ENCODE measurements at regions not wholly inside any gene's neighbourhood (a gene's known extent, or its start where the extent isn't known, plus 50 kb on each side); places are given as distances from the start of the nearest gene placed in this dataset.

DNA sequence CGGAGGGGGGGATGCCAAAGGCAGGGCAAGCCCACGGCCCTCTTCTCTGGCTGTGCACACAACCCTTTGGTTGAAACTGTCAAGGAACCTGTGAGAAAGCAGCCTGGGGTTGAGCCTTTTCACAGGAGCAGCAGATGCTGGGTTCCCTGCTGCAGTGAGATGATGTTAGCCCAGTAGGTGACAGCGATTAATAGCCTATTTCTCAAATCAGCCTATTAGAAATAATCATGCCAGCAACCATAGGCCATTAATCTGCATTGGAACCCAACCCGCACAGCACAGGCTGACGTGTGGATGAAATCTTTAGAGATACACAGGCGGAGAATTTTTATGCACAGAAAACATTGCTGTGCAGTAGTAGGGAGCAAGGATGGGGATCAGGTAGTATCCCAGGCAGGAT is 637.5 kb downstream of the AJAP1 start:
- DNase-seq (ENCODE audit: low read depth), result no peak

DNA sequence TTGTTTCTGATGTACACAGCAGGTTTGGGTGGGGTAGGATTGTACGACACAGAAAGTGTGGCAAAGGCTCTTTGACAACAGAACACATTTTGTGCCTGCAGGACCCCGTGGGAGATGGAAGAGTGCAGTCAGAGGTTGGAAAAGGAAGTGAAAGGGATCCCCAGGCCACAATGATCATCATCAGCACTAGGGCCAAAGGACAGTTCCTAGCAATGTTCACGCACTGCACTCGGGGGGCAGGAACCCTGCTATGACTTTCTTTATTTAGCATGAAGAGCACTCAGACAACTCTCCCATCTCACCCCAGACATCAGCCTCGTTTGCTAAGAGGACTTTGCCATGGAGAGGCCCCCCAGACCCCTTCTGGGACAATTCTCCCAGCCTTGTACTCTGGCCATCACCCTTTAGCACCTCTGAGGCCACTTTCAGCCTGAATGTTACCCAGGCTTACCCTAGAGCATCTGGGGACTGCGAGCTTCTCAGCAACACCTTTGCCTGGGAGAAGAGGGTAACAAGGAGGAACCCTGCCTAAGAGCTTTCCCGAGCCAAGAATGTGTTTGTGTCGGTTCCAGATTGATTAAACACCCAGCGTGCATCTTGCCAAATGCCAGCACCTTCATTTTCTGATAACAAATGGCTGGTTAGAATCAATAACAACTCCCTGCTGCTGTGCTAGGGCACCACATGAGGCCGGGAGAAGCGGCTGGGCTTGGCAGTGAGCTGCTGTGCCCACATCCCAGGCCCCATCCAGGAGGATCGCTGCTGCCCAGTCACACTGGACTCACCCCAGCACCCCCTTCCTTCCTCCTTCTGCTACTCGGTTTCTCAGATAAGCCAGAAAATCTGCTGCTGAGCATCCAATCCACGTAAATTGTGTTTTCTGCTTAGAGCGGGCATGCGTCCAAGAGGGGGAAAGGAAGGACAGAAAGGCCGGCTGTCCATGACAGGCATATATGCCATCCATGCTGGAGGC is 633.1 kb downstream of the AJAP1 start:
- DNase-seq (ENCODE audit: low read depth), result no peak

DNA sequence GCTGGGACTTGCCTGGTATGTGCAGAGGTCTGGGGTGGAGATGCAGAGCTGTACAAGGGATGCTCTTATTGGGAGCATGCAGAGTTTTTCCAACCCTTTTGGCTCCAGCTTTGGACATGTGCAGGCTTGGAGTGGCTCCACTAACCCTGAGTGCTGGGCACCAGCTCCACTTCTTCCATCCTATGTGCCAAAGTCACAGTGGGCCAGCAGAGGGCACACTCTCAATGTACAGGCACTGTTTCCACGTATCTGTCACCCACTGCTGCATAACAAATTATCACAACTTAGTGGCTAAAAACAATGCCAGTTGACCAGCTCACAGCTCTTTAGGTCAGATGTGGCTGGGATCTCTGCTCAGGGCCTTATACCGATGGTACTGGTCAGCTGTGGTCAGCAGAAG is 631.8 kb downstream of the AJAP1 start:
- DNase-seq (ENCODE audit: low read depth), result no peak

DNA sequence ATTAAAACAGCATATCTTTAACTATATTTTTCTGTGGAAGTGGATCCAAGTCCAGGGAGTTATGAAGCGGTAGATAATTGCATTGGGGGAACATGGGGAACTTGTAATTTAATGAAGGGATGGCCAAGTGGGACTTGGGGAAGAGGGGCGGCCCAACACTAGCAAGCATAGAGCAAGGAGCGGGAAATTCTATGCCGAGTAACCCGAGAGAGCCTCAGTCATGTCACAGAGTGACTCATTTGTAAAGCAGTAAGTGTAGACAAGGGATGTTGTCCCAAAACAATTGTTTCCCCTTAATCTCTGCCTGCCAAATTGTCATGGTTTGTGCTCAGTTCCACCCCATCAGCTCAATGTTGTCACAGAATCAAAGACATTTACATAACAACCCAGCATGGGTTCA is 620.1 kb downstream of the AJAP1 start:
- no peak for DNase-seq (ENCODE audit: low read depth)

DNA sequence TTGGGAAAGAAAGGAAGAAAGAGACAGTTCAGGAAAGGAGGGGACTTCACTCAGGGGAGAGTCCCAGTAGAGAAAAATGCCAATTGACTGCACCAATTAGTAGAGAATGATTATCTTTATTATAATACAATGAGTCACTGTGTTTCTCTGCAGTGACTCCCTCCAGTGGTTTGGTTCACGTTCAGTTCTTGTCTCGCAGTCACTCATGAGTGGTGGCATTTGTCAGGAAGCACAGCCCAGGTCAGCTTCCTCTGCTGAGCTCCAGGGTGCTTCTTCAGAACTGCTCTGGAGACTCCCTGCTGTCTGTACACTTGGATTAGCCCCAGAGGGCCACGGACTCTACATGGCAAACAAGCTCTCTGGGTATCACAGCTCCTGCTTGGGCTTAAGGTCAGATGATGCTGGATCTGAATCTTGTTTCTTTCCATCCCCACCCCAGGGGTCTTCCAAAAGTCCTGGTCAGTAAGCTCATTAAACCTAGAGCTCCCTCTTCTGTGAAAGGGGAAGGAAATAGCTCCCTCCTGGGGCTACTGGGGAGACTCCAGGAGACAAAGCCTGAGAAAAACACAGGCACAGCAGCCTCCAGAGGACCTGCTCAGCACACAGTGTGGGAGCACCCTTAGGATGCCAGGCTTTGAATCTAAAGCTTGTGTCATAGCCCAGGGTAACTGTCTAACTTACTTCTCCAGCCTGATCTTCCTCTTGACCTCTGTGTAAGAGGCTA is 619.0 kb downstream of the AJAP1 start:
- DNase-seq (ENCODE audit: low read depth), result no peak

DNA sequence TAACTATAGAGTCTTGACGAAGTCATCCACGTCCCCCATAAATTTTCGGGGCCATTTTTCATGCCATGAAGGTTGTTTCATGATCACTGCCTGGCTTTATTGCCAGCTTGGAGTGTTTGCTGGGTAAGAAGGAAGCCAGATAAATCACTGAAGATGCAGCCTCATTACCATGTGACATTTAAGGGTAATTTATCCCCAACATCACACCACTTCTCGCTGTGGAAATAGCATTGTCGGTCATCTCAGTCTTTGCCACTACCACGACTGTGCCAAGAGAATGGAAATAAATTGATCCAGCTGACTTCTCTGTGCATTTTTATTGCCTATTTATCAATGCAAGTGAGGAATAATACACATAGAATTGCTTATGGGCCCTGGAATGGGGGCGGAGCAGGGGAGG is 617.9 kb downstream of the AJAP1 start:
- DNase-seq (ENCODE audit: low read depth), result no peak

DNA sequence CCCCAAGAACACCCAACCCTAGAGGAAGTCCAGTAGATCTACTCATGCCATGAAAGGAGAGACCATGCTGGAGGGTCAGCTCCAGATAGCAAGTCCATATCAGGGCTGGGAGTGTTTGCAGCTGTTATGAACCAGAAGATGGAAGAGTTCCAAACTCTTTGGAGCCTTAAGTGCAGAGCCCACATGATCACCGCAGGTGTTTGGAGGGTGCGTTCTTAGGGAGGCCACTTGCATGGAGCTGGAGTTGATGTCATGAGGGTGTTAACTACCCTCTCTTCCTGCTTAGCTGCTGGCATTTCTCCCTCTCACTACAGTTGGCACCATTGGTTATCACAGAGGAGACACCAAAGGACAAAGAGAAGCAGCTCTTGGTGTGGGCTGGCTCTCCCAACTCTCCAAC is 616.9 kb downstream of the AJAP1 start:
- DNase-seq (ENCODE audit: low read depth), result no peak

DNA sequence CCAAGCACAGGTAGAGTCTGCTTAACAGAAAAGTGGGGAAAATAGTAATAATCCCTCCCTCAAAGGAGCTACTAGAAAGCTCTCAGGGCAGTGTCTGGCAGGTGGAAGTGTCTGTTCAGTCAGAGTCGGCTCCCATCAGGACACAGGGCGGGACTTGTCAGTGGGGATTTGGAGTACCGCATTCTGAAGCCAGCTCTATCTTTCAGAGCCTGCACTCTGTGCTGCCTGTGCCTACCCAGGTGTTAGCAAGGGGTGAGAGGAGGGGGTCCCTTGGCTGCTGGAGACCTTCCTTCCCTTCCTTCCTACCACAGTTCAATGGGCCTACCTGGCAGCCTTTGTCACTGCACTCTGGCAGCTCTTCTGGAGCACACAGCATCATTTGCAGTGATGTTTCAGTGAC is 615.5 kb downstream of the AJAP1 start:
- no peak for DNase-seq (ENCODE audit: low read depth)

DNA sequence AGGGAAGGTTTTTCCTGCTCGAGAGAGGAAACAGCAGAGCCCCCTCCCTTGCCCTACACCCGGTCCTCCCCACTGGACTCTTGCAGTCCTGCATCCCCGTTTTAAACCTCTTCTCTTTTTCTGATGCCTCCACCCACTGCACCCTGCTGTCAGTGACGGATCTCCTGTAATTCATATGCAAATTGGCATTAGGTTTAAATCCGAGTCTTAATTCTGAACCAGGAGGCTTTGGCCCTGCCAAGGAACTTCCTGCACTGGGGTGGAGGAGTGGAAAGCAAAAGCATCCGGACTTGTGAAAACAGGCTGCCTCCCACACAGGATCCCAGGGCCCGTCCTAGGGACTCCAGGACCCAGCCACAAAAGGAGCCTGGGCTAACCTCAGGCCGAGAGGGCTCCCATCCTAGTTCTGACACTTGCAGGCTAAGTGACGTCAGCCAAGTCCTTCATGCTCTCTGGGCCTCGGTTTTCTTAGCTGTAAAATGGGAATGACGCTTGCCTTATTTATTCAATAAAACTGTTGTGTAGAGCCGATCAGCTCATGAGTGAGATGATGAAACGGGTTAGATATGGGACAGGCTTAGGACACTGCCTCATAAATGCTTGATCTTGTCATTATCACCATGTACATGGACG is 613.3 kb downstream of the AJAP1 start:
- DNase-seq (ENCODE audit: low read depth), result no peak

DNA sequence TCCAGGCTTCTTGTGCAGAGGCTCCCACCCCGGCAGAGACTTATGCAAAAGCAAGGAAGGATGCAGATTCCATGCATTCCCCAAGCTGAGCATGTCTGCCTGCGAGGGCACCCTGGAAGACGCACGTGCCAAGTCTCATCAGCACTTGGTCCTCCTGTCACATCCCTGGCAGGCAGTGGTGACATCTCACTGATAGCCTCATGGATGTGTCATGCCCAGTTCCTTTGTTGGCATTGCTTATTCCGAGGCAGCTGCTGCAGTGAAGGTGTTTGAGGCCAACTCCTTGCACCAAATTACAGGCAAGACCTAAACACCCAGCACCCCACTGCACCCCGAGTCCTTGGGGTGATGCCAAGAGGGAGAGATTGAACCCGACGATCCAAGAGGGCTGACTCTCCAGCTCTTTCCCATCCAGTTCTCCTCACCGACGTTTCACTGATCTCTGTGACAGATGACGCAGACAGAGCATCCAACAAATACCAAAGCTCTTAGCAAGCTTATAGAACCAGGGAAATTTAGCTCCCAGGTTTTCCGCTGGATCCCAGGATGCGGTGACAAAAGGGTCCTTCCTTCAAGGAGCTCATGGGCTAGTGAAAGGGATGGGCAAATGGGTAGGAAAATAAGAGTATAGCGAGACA is 611.1 kb downstream of the AJAP1 start:
- DNase-seq (ENCODE audit: low read depth), result no peak

DNA sequence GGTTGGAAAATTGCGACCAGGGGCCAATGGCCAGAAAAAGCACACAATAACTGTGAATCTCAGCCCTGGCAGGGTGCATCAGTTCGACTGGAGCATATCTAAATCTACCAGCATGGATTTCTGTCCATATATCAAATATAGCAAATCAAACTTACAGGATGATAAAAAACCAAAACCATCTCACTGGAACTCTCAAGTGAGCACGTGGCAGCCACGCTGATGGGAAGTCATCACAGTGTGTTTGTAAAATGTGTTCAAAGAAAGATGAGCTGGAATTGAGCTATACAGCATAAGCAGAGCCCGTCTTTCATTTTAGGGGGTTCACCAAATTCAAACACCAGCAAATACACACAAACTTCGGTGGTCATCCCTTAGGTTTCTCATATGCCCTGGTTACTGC is 610.1 kb downstream of the AJAP1 start:
- no peak for DNase-seq (ENCODE audit: low read depth)

DNA sequence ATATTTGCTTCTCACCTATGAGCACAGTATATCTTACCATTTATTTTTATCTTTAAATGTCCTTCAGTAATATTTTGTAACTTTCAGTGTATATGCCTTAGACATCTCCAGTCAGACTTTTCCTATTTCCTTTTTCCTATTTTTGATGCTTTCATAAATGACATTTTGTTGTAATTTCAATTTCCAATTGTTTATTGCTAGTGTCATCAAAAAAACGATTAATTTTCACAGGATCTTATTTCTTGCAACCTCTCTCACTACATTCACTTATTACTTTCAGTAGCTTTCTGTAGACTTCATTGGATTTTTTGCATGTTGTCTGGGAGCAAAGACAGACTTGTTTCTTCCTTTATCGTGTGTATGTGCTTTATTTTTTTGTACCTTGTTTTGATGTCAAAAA is 602.4 kb downstream of the AJAP1 start:
- no peak for DNase-seq (ENCODE audit: low read depth)

DNA sequence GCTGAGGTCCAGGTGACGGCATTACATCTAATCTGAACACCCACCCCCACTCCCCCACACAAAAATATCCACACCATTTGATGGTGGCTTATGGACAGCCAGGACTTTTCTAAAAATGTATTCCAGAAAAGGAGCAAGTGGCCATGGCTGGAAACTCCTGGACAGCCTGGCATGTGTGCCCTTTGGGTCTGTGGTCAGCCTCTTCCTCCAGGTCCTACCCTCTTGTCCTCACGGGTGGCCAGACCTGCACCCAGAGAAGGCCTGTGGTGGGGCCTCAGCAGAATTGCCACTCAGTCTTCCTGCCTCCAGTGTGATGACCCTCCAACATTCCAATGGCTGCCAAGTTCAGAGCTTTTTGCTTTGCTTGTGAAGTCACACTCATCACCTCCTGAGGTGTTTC is 600.6 kb downstream of the AJAP1 start:
- DNase-seq (ENCODE audit: low read depth), result no peak

DNA sequence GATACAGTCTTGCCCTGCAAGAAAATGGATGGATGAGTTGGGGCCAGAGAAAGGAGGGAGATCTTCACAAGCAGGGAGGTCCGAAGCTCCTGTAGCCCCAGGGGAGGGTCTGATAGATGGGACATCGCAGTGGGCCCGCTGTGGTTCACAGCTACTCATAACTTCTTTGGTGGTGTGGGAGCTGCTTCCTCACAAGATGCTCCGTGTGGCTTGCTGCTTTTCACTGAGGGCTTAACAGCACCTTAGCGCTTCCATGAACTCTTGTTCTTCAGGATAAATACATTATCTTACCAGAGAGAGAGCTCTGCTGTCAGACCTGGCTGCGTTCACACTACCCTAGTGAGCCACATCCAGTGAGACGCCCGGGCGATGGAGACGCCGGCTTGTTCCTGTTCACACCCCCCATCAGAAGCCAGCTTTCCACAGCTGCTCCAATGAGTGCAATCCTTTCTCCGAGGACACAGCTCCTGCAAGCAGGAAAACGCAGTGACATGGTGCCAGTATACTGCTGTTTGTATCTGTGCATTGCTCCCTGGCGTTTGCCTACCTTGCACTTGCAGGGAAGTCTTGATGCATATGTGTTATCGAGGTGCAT is 599.8 kb downstream of the AJAP1 start:
- no peak for DNase-seq (ENCODE audit: low read depth)

DNA sequence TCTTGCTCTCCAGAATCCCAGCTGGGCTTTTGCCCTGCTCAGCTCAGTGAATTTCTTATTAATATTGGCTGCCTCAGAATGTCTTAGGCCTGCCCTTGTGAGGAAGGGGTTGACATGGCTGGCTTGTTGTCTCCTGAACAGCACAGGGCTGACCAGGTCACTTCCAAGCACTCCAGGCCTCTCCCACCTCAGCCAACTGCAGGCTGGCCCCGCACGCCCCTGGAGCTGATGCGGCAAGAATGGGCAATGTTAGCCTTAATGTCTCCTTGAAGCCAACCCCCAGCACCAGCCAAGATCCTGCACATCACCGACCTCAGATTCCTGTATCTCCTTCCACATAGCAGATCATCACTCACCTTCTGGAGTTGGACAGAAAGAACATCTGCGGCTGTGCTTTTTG is 598.6 kb downstream of the AJAP1 start:
- no peak for DNase-seq (ENCODE audit: low read depth)

DNA sequence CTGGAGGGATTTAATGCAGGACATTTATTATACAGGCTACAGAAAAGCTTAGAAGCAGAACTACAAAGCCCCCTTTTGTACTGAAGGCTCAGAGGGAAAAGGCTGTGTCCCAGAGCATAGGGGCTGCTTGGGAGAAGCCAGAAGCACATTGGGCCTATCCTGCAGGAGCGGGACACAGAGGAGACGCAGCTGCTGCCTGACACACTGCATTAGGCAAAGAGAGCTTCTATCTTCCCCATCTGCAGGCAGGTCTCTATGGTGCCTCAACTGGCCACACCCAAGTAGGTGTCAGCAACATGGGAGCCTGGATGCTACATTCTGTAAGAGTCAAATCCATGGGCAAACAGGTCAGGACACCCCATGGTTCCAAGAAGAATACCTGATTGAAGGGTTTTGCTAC is 595.9 kb downstream of the AJAP1 start:
- no peak for DNase-seq (ENCODE audit: low read depth)

DNA sequence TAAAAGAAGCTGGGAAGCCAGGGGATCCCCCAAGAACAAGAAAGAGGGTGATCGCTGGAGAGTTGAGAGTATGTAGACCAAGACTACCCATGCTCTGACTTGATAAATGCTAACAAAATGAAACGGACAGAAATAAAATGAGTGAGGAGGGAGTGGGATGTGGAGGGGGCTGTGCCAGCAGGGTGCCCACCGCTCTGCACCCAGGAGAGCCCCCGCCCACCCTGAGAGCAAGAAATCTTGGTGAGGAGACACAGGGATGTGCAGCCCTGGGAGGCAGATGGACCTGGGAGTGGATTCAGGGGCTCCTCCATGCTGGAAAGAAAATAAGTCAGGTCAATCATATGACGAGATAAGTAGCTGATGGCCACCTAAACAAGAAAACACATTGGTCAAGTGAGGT is 590.9 kb downstream of the AJAP1 start:
- DNase-seq (ENCODE audit: low read depth), result no peak

DNA sequence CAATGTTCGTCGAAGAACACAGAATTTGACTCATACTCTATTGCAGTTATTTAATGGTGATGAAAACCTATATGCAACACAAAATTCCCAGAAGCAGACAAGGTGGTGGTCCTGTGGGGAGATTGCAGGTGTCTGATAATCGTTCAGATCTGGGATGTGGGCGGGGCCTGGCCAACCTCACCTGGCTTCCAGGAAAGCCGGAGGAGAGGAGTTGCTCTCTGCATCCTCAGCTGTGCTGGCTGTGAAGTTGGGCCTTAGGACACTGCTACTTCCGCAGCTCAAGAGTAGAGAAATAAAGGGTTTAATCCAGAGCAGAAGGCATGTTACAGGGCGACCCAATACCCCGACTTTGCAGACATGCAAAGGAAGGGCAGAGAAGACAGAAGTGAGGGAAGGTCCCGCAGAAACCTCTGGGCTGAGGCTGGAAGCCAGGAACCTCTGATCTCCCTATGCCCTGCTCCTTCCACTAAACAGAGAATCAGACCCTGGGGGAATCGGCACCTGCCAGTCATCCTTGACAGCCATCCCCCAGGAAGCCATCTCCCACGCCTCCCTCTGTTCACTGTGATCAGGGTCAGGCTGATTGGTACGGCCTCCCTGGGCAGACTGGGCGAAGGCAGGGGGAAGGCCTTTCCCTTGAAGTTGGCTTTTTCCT is 590.3 kb downstream of the AJAP1 start:
- no peak for DNase-seq (ENCODE audit: low read depth)

DNA sequence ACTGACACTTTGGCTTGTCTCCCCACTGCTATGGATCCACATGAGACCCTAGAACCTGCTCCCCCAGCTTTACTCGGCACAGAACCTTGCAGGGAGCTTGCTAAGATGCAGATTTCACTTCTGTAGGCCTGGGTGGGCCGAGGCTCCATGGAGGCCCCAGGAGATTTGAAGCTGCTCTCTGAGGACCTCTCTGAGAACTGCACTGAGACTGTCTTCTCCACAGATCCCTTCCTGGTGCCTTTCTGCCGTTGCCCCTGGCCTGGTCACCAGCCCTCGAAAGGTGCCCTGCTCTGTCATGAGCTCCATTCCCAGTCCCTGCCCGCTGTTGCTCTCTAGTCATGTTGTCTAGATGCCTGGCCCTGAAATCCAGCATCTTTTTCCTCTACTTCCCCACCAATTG is 588.4 kb downstream of the AJAP1 start:
- no peak for DNase-seq (ENCODE audit: low read depth)

DNA sequence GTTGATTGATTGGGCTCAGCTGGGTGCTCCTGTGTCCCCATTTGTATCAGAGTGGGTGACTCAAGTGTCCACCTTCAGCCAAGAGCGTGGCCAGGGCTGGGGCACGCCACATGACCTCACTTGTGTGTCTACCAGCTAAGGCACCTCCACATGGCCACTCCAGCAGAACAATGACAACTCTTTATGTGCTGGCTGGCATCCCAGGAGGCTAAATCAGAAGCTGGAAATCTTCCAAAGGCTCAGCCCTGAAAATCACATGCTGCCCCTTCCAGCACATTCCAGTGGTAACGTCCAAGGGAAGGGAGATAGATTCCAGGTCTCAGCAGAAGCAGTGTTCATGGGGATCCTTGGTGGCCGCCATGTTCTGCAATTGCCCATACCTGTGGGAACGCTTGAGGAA is 585.5 kb downstream of the AJAP1 start:
- no peak for DNase-seq (ENCODE audit: low read depth)

Data from Daoy (cell line).